GM18508 (cell line): ENCODE measurements at regions not wholly inside any gene's neighbourhood (a gene's known extent, or its start where the extent isn't known, plus 50 kb on each side); places are given as distances from the start of the nearest gene placed in this dataset.
"Not testable (repeated sequence)": the region's sequence is repeated elsewhere in the genome, so short reads cannot be mapped to it uniquely, and the experiment has no call there.

Experiments
- ATAC-seq: cut with Tn5 transposase; IDR thresholded peaks from one replicate; pipeline ENCODE4 v1.9.1; 2021; ENCODE audit warnings: moderate number of reproducible peaks; ENCODE audit not compliant: insufficient read depth, unreplicated experiment

- ATAC-seq, result no peak
Measured at GRCh38 chr15:100733101-100733842, 130.9 kb downstream of the ASB7 start.

GRCh38 chr15:100733843-100734185, 131.4 kb downstream of the ASB7 start:
- not testable (repeated sequence) for ATAC-seq

GRCh38 chr15:100734586-100734985, 132.2 kb downstream of the ASB7 start:
- ATAC-seq, result no peak

- no peak for ATAC-seq
Measured at GRCh38 chr15:100735129-100736053, 133.0 kb downstream of the ASB7 start.

GRCh38 chr15:100737214-100737613, 134.8 kb downstream of the ASB7 start:
- ATAC-seq, result no peak

- no peak for ATAC-seq
Measured at GRCh38 chr15:100738614-100739013, 136.2 kb downstream of the ASB7 start.

GRCh38 chr15:100740138-100740537, 137.7 kb downstream of the ASB7 start:
- no peak for ATAC-seq

GRCh38 chr15:100751585-100751984, 128.0 kb upstream of the ALDH1A3 start:
- ATAC-seq, result no peak

- ATAC-seq, result no peak
Measured at GRCh38 chr15:100753503-100753902, 126.1 kb upstream of the ALDH1A3 start.

GRCh38 chr15:100757661-100758060, 122.0 kb upstream of the ALDH1A3 start:
- no peak for ATAC-seq

GRCh38 chr15:100758555-100758954, 121.1 kb upstream of the ALDH1A3 start:
- no peak for ATAC-seq

GRCh38 chr15:100759106-100759505, 120.5 kb upstream of the ALDH1A3 start:
- ATAC-seq, result no peak

GRCh38 chr15:100759698-100760356, 119.8 kb upstream of the ALDH1A3 start:
- no peak for ATAC-seq

- no peak for ATAC-seq
Measured at GRCh38 chr15:100760357-100760903, 119.2 kb upstream of the ALDH1A3 start.

GRCh38 chr15:100761290-100761935, 118.2 kb upstream of the ALDH1A3 start:
- ATAC-seq, result no peak

GRCh38 chr15:100762289-100762688, 117.3 kb upstream of the ALDH1A3 start:
- ATAC-seq, result no peak

- ATAC-seq, result no peak
Measured at GRCh38 chr15:100762913-100763834, 116.5 kb upstream of the ALDH1A3 start.

GRCh38 chr15:100763835-100764750, 115.5 kb upstream of the ALDH1A3 start:
- ATAC-seq, result no peak
